SJCRH30 (cell line): ENCODE measurements at regions not wholly inside any gene's neighbourhood (a gene's known extent, or its start where the extent isn't known, plus 50 kb on each side); places are given as distances from the start of the nearest gene placed in this dataset.
"Not testable (repeated sequence)": the region's sequence is repeated elsewhere in the genome, so short reads cannot be mapped to it uniquely, and the experiment has no call there.

ENCODE experiments used
- DNase-seq, 2 experiments: peaks; one replicate each; pipeline ENCODE4 v3.0.0-alpha.2; 2015 to 2020
- H3K27ac ChIP-seq: fragments of 250-450 bp; sonication (Bioruptor Pico); 2 replicates; pipeline ENCODE4 v1.5.1; 2020; ENCODE audit warnings: mild to moderate bottlenecking, moderate library complexity
- H3K27me3 ChIP-seq: fragments of 250-450 bp; sonication (Bioruptor Pico); 2 replicates; pipeline ENCODE4 v1.5.1; 2020; ENCODE audit warnings: mild to moderate bottlenecking, moderate library complexity
- H3K36me3 ChIP-seq: fragments of 250-450 bp; sonication (Bioruptor Pico); 2 replicates; pipeline ENCODE4 v1.5.1; 2020; ENCODE audit warnings: mild to moderate bottlenecking, moderate library complexity
- H3K4me1 ChIP-seq: fragments of 250-450 bp; sonication (Bioruptor Pico); 2 replicates; pipeline ENCODE4 v1.5.1; 2020; ENCODE audit warnings: mild to moderate bottlenecking, moderate library complexity
- H3K4me3 ChIP-seq: fragments of 250-450 bp; sonication (Bioruptor Pico); 2 replicates; pipeline ENCODE4 v1.5.1; 2020; ENCODE audit warnings: mild to moderate bottlenecking, moderate library complexity
- H3K9me3 ChIP-seq: fragments of 250-450 bp; sonication (Bioruptor Pico); replicated peaks from 2 replicates; pipeline ENCODE4 v1.5.1; 2020; ENCODE audit warnings: mild to moderate bottlenecking, moderate library complexity

DNA sequence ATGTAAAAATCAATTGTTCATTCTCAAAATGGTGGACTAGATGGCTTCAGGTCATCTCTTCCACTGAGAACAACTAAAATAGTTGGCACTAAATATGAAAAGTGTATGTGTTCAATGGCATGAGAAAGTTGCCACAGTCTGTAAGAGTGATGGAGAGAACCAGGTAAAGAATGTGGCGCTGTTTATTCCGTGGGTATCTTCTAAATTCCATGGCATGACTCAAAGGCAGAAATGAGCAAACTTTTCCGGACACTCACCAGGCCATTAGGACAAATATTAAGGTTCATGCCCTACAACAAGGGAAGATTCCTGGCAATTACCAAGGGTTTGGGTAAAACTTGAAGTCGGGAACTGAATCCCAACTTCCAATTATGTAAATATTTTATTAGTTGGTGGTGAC, 825.4 kb upstream of the CDH6 start:
- Histone ChIP-seq H3K36me3 (no peaks in the 10 kb centered on the region), H3K4me3 (no peak overlapping the region), H3K4me1 (no peaks in the 10 kb centered on the region), H3K27ac (no peak overlapping the region), H3K27me3 (no peaks in the 10 kb centered on the region), H3K9me3 (no peaks in the 10 kb centered on the region)
- no peak for DNase-seq

DNA sequence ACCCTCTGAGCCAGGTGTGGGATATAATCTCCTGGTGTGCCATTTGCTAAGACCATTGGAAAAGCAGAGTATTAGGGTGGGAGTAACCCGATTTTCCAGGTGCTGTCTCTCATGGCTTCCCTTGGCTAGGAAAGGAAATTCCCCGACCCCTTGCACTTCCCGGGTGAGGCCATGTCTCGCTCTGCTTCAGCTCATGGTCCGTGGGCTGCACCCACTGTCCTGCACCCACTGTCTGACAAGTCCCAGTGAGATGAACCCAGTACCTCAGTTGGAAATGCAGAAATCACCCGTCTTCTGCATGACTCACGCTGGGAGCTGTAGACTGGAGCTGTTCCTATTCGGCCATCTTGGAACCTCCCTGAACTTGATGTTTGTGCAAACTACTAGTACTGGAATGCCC, 828.5 kb upstream of the CDH6 start:
- not testable (repeated sequence) for H3K4me1 ChIP-seq, H3K27me3 ChIP-seq, H3K4me3 ChIP-seq, H3K9me3 ChIP-seq, DNase-seq, H3K36me3 ChIP-seq, H3K27ac ChIP-seq

DNA sequence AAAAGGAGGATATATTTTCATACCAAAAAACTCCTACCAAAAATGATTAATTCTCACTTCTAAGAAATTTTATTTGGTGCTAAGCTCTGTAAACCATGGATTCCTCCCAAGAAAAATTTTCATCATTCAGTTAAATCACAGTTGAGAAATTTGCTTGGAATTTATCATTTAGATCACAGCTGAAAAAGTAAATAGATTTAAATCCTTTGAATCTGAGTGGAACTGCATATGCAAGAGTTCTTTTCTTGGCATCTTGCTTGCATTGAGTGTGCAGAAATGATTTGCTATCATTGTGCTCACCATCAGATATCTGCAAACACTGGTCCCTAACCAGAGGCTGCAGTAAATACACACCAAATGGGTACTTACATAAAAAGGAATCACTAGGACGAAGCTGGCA, 836.1 kb upstream of the CDH6 start:
- H3K4me3 ChIP-seq, result no peak overlapping the region
- no peaks in the 10 kb centered on the region for H3K9me3 ChIP-seq
- H3K27me3 ChIP-seq, result no peaks in the 10 kb centered on the region
- H3K27ac ChIP-seq, result no peak overlapping the region
- no peaks in the 10 kb centered on the region for H3K36me3 ChIP-seq
- DNase-seq, result no peak
- no peaks in the 10 kb centered on the region for H3K4me1 ChIP-seq

DNA sequence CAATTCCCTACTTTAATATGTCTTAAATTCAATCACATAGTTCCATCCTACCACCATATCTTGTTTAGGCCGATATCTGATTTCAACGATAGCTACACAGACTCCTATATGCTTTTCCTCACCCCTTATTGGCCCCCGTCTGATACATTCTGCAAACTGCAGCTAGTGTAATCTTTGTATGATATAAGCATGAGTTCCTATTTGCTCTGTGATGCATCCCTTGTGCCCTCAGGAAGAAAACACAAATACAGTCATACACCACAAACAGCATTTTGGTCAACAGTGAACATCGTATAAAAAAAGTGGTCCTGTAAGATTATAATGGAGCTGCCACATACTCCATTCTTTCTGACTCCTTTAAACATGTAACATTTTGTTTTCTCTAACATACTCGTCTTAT, 837.8 kb upstream of the CDH6 start:
- DNase-seq, result no peak
- H3K9me3 ChIP-seq, result no peaks in the 10 kb centered on the region

DNA sequence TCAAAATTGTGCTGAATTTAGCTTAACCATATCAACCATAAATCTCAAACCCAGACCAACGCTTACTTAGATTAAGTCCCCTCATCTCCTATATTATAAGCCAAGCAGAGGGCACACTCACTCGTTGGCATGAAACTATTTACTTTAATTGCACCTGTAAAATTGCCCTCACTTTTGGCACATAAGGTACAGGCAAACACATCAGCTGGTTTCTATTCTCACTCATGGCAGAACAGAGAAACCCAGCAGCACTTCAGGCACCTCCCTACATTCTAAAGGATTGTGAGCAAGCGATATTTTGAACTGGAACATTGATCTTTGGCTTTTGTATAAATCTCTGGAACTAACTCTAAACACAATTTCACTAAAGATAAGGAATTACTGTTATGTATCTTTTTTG, 845.6 kb upstream of the CDH6 start:
- H3K4me3 ChIP-seq, result no peak overlapping the region
- DNase-seq, result no peak
- no peak overlapping the region for H3K27ac ChIP-seq
- no peaks in the 10 kb centered on the region for H3K36me3 ChIP-seq
- no peaks in the 10 kb centered on the region; the same call in 1 of the 2 replicates for H3K27me3 ChIP-seq
- no peaks in the 10 kb centered on the region for H3K9me3 ChIP-seq
- H3K4me1 ChIP-seq, result no peaks in the 10 kb centered on the region

More for the DNA sequence above, 837.8 kb upstream of the CDH6 start:
- Histone ChIP-seq H3K4me1 (no peaks in the 10 kb centered on the region), H3K36me3 (no peaks in the 10 kb centered on the region), H3K27me3 (no peaks in the 10 kb centered on the region; the same call in 1 of the 2 replicates), H3K27ac (no peak overlapping the region), H3K4me3 (no peak overlapping the region)

DNA sequence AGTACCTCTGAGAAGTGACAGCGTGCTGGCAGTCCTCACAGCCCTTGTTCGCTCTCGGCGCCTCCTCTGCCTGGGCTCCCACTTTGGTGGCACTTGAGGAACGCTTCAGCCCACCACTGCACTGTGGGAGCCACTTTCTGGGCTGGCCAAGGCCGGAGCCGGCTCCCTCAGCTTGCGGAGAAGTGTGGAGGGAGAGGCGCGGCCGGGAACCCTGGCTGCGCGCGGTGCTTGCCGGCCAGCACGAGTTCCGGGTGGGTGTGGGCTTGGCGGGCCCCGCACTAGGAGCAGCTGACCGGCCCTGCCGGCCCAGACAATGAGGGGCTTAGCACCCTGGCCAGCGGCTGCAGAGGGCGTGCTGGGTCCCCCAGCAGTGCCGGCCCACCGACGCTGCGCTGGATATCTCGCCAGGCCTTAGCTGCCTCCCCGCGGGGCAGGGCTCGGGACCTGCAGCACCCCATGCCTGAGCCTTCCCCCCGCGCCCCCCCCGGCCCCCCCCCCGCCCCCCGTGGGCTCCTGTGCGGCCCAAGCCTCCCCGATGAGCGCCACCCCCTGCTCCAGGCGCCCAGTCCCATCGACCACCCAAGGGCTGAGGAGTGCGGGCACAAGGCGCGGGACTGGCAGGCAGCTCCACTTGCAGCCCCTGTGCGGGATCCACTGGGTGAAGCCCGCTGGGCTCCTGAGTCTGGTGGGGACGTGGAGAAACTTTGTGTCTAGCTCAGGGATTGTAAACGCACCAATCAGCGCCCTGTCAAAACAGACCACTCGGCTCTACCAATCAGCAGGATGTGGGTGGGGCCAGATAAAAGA, 847.7 kb upstream of the CDH6 start:
- H3K4me3 ChIP-seq, H3K4me1 ChIP-seq, DNase-seq: not testable (repeated sequence)

DNA sequence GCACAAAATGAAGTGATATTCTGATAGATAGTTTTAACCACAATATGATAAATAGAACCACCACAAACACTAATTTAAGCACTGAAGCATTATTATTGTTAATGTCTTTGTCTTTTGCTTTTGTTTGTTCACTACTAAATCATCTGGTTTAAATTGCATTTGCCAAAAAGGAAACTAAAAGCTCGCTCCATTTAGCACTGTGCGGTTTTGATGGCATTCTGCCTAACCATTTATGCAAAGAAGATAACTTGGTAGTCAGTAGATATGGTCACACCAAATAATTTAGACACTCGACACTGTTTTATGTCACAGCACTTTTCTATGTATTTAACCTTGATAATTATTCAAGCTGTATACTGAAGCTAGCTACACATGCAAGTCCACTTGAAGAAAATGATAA, 849.8 kb upstream of the CDH6 start:
- Histone ChIP-seq H3K9me3 (no peaks in the 10 kb centered on the region), H3K4me1 (no peaks in the 10 kb centered on the region), H3K27me3 (no peaks in the 10 kb centered on the region), H3K27ac (no peak overlapping the region), H3K36me3 (no peaks in the 10 kb centered on the region), H3K4me3 (no peak overlapping the region)
- DNase-seq, result no peak

More for the DNA sequence above, 847.7 kb upstream of the CDH6 start:
- not testable (repeated sequence) for H3K36me3 ChIP-seq, H3K27ac ChIP-seq, H3K9me3 ChIP-seq, H3K27me3 ChIP-seq

DNA sequence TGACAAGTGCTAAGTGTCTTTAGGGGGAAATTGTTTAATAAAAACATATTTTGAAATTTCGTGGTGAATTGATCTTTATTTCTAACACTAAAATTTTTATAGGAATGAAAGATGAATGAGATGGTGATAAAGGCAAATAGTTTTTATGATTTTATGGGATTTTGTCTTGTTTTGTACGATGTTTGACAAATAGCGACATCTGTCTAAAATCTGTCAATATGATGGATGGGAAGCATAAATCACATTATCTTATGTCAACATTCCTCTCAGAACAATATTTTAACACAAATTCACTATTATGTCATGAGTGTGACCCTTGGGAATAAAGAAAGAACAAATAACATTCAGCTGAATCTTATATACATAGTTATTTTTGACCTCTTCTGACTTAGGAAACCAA, 852.0 kb upstream of the CDH6 start:
- DNase-seq, result no peak
- Histone ChIP-seq H3K27me3 (no peaks in the 10 kb centered on the region), H3K36me3 (no peaks in the 10 kb centered on the region), H3K4me1 (no peaks in the 10 kb centered on the region), H3K27ac (no peak overlapping the region), H3K9me3 (no peaks in the 10 kb centered on the region), H3K4me3 (no peak overlapping the region)

DNA sequence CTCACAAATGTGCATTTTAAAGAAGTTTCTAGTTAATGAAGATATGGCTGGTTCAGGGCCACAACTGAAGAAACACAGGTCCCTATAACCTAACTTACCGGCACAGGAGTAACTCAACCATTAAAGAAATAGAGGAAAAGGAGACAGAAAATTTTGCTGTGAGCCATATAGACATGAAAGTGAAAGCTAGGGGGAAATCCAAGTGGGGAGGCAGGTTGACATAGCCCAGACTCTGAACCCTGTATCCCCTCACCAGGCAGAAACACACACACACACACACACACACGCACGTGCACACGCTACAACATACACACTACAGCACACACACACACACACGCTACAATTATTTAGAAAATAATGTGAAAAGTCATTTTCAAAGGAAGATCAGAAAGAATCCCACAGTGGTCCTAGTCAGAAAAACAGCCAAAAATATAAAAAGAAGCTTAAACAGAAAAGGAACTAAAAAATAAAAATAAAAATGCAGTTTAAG, 856.4 kb upstream of the CDH6 start:
- H3K36me3 ChIP-seq, result no peaks in the 10 kb centered on the region
- H3K4me3 ChIP-seq, result no peak overlapping the region
- H3K27me3 ChIP-seq, result no peaks in the 10 kb centered on the region
- H3K4me1 ChIP-seq, result no peaks in the 10 kb centered on the region
- DNase-seq, result no peak
- no peaks in the 10 kb centered on the region for H3K9me3 ChIP-seq
- H3K27ac ChIP-seq, result no peak overlapping the region

DNA sequence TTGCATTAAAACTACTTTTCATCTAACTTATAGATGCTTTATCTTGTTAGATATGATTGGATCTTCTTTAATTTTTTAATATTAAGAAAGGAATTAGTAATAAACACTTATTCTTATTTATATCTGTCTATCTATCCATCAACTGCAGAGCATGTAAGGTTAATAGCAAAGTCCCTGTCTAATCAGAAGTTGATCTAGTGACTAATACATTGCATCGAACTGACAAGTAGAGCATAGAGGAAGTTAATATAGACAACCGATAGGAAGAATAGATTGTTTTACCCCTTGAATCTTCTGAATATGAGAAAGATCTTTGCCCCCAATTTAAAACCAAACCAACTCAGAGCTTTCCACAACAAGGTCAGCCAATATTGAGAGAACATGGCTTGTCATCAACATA, 862.0 kb upstream of the CDH6 start:
- Histone ChIP-seq H3K27ac (no peak overlapping the region), H3K9me3 (no peaks in the 10 kb centered on the region), H3K27me3 (peaks cover 3% of the 10 kb centered on the region), H3K4me1 (no peaks in the 10 kb centered on the region), H3K4me3 (no peak overlapping the region), H3K36me3 (no peaks in the 10 kb centered on the region)
- no peak for DNase-seq

DNA sequence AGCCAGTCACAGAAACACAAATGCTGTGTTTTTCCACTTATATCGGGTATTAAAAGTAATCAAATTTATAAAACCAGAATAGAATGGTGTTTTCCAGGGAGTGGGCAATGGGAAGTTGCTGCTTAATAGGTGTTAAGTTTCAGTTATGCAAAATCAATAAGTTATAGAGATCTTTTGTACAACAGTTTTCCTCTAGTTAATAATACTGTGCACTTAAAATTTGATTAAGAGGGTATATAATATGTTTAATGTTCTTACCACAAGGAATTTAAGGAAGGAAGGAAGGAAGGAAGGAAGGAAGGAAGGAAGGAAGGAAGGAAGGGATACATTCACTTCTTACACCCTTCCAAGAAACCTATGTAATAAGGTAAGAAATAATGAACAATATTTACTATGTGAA, 867.7 kb upstream of the CDH6 start:
- Histone ChIP-seq H3K9me3 (no peaks in the 10 kb centered on the region), H3K36me3 (0 out of 2 replicates have a peak, but pooled peaks cover 2% of the 10 kb centered on the region), H3K27me3 (peaks cover 3% of the 10 kb centered on the region), H3K4me3 (no peak overlapping the region), H3K4me1 (no peaks in the 10 kb centered on the region; the same call in 1 of the 2 replicates), H3K27ac (no peak overlapping the region)
- DNase-seq, result no peak

DNA sequence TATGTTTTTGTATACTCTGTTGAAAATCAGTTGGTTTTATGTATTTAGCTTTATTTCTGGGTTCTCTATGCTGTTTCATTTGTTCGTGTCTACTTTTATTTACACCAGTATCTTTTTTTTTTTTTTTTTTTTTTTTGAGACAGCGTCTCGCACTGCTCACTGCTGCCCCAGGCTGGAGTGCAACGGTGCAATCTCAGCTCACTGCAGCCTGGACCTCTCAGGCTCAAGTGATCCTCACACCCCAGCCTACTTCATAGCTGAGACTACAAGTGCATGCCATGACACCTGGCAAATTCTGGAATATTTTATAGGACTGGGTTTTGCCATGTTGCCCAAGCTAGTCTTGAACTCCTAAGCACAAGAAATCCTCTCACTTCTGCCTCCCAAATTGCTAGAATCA, 869.4 kb upstream of the CDH6 start:
- DNase-seq, result no peak
- 0 out of 2 replicates have a peak, but pooled peaks cover 2% of the 10 kb centered on the region for H3K36me3 ChIP-seq
- H3K4me3 ChIP-seq, result no peak overlapping the region
- no peaks in the 10 kb centered on the region; the same call in 1 of the 2 replicates for H3K4me1 ChIP-seq
- no peak overlapping the region for H3K27ac ChIP-seq
- no peaks in the 10 kb centered on the region for H3K9me3 ChIP-seq
- peaks cover 3% of the 10 kb centered on the region for H3K27me3 ChIP-seq

DNA sequence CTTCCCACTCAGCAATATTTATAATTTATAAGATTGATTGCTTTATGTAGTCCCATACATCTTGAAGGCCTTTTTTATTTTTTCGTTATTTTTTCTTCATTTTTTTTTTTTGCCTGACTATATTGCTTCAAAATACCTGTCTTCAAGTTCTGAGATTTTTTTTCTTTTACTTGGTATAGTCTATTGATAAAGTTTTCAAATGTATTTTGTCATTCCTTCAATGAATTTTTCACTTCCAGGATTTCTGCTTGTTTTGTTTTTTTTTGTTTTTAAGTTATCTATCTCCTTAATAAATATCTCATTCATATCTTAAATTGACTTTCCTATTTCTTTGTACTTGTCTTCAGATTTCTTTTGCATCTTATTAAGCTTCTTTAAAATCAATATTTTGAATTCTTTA, 905.6 kb upstream of the CDH6 start:
- H3K9me3 ChIP-seq, result peaks cover 6% of the 10 kb centered on the region; the same call in 1 of the 2 replicates
- H3K27ac ChIP-seq, result no peak overlapping the region
- DNase-seq, result no peak
- no peaks in the 10 kb centered on the region for H3K36me3 ChIP-seq
- H3K4me1 ChIP-seq, result no peaks in the 10 kb centered on the region
- no peaks in the 10 kb centered on the region for H3K27me3 ChIP-seq
- no peak overlapping the region for H3K4me3 ChIP-seq

DNA sequence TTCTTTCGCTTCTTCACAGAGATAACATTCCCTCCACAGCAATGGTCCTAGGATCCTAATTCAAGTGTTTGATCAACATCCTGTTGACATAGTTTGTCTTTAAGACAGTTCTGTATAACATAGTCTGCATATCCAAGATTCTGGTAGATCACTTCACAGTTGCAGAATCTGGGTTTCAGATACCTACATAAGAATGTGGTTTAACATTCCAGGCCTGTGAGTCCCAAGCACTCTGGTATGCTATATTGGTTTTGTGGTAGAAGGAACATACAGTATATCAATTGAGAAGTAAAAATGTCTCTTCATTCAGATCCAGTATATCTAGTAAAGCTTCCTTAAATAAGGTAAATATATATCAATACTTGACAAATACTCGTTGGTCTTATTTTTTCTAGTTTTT, 914.2 kb upstream of the CDH6 start:
- Histone ChIP-seq H3K27ac (no peak overlapping the region), H3K27me3 (no peaks in the 10 kb centered on the region), H3K9me3 (no peaks in the 10 kb centered on the region), H3K36me3 (no peaks in the 10 kb centered on the region), H3K4me1 (no peaks in the 10 kb centered on the region), H3K4me3 (no peak overlapping the region)
- DNase-seq, result peak; percentile 10 to 12

DNA sequence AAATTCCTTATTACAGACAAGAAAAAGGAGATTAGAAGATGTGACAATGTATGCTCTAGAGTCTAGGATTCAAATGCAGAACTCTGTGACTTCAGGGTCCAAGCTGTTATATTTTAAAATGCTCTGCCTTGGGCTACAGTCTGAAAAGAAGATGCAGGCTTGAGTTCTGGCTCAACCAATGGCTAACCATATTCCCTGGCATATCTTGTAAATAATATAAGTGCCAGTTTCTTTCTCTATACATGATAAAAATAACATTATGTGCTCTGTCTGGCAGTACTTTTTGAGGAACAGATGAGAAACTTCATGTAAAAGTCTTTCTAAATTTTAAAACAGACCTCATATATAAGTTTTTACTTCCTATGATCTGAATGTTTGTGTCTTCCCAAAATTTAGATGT, 926.5 kb upstream of the CDH6 start:
- Histone ChIP-seq H3K27ac (no peak overlapping the region), H3K4me3 (no peak overlapping the region), H3K36me3 (no peaks in the 10 kb centered on the region), H3K4me1 (no peaks in the 10 kb centered on the region), H3K27me3 (no peaks in the 10 kb centered on the region), H3K9me3 (no peaks in the 10 kb centered on the region)
- no peak for DNase-seq
